ENCODE measurements at regions not wholly inside any gene's neighbourhood (a gene's known extent, or its start where the extent isn't known, plus 50 kb on each side); places are given as distances from the start of the nearest gene placed in this dataset.

GRCh38 chr5:57410374-57411320 lies 72.0 kb downstream of the ACTBL2 start:
- no peak overlapping the region for H3K4me3 ChIP-seq (replicated peaks in 1 of 2; ENCODE audit: low read depth in 2 of 2, low read length in 2 of 2)
- DNase-seq (ENCODE audit: low read depth in 2 of 2), result no peak
- TF ChIP-seq CTCF (IDR thresholded peaks at IDR 0.05; ENCODE audit: low read depth, low read length), result no peak

DNA sequence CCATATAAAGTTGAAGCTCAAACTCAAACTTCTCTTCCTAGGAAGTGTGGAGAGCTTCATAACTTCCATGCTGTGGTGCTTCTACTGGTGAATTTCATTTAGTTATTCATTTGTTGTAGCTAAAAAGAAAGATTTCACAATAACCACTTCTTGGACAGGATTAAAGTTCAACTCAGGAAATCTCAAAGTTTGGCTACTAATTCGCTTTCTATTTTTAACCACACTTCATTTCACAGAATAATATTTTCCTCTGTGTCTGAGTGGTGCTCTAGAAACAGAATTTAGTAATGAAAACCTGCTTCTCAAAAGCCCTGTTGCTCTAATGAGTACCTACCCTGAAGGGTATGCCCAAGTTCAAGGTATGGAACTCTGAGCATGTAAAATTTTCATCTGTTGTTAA lies 73.9 kb downstream of the ACTBL2 start:
- DNase-seq (ENCODE audit: low read depth in 2 of 2), result peak; percentile 60 to 90
- no peak overlapping the region for H3K4me3 ChIP-seq (replicated peaks in 1 of 2; ENCODE audit: low read depth in 2 of 2, low read length in 2 of 2)
- no peak for TF ChIP-seq CTCF (IDR thresholded peaks at IDR 0.05; ENCODE audit: low read depth, low read length)

DNA sequence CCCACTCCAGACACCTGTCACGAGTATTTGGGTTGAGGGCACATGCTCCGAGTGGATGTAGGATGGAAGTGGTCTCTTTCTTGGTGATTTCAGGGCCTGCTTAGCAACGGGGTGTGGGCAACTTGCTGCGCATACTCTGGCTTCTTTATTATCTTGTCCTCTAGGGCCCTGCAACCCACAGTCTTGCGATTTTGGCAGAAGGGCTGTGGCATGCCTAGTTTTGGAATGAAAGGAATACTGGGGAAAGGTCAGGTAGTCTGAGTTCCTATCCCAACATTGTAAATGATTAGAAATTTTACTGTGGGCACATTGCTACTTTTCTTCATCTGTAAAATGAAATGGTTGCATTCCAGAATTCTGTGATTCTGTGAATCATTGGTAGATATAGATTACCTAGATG lies 74.3 kb downstream of the ACTBL2 start:
- H3K4me3 ChIP-seq (replicated peaks in 1 of 2; ENCODE audit: low read depth in 2 of 2, low read length in 2 of 2), result no peak overlapping the region
- no peak for TF ChIP-seq CTCF (IDR thresholded peaks at IDR 0.05; ENCODE audit: low read depth, low read length)
- peak in 1 of 2 donors; percentile 26 for DNase-seq (ENCODE audit: low read depth in 2 of 2)

DNA sequence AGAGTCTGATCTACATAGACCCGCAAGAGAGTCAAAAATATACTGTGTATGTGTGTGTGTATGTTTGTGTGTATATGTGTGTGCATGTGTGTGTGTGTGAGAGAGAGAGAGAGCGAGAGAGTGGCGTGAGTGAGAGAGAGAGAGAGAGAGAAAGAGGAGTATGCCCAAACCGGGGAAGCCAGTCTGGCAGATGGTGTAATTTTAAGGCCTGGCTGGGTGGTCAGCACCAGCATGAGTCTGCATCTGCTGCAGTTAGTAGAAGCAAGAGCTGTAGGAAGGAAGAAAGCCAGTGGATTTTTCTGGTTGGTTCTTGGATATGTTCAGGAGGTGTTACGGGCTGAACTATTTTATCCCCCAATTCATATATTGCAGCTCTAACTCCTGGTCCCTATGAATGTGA lies 75.2 kb downstream of the ACTBL2 start:
- no peak overlapping the region for H3K4me3 ChIP-seq (replicated peaks in 1 of 2; ENCODE audit: low read depth in 2 of 2, low read length in 2 of 2)
- DNase-seq (ENCODE audit: low read depth in 2 of 2), result no peak
- TF ChIP-seq CTCF (IDR thresholded peaks at IDR 0.05; ENCODE audit: low read depth, low read length), result no peak

GRCh38 chr5:57406641-57407040 lies 76.0 kb downstream of the ACTBL2 start:
- no peak for TF ChIP-seq CTCF (IDR thresholded peaks at IDR 0.05; ENCODE audit: low read depth, low read length)
- DNase-seq (ENCODE audit: low read depth in 2 of 2), result peak in 1 of 2 donors; percentile 66

GRCh38 chr5:57405984-57406383 lies 76.6 kb downstream of the ACTBL2 start:
- H3K4me3 ChIP-seq (replicated peaks in 1 of 2; ENCODE audit: low read depth in 2 of 2, low read length in 2 of 2), result no peak overlapping the region
- DNase-seq (ENCODE audit: low read depth in 2 of 2), result peak; percentile 10 to 90
- TF ChIP-seq CTCF (IDR thresholded peaks at IDR 0.05; ENCODE audit: low read depth, low read length), result no peak

More at GRCh38 chr5:57406641-57407040, 76.0 kb downstream of the ACTBL2 start:
- no peak overlapping the region for H3K4me3 ChIP-seq (replicated peaks in 1 of 2; ENCODE audit: low read depth in 2 of 2, low read length in 2 of 2)

All from cardiac fibroblast (primary cell).